ENCODE measurements at regions not wholly inside any gene's neighbourhood (a gene's known extent, or its start where the extent isn't known, plus 50 kb on each side); places are given as distances from the start of the nearest gene placed in this dataset.

DNA sequence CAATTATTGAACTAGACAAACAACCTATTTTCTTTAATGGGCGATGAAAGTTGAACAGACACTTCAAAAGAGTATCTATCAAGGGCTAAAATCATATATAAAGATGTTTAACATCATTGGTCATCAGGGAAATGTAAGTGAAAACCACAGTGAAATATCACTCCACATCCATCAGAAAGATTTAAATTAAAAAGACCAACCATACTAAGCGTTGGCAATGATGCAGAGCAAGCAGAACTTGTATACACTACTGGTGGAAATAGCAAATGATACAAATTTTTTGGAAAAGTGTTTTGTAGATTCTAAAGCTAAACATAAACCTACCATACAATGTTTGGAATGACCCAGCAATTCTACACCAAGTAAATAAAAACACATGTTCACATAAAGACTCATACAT lies 65.9 kb upstream of the THBS1 start:
- ATAC-seq (no peak), DNase-seq (ENCODE audit: low spot score) (no peak)
- Mint-ChIP-seq H3K9me3 (peaks cover 27% of the 10 kb centered on the region), H3K27ac (no peak overlapping the region), H3K27me3 (ENCODE audit: low read depth) (no peaks in the 10 kb centered on the region; the same call in 1 of the 2 replicates), H3K4me3 (no peak overlapping the region), H3K4me1 (no peaks in the 10 kb centered on the region), H3K36me3 (peaks cover 8% of the 10 kb centered on the region; the same call in 1 of the 2 replicates)
- ChIA-PET CTCF (no interaction called here), POLR2A (no interaction called here)
- TF ChIP-seq, protein P1, sequence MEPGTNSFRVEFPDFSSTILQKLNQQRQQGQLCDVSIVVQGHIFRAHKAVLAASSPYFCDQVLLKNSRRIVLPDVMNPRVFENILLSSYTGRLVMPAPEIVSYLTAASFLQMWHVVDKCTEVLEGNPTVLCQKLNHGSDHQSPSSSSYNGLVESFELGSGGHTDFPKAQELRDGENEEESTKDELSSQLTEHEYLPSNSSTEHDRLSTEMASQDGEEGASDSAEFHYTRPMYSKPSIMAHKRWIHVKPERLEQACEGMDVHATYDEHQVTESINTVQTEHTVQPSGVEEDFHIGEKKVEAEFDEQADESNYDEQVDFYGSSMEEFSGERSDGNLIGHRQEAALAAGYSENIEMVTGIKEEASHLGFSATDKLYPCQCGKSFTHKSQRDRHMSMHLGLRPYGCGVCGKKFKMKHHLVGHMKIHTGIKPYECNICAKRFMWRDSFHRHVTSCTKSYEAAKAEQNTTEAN (CRISPR knock-in tag; IDR thresholded peaks at IDR 0.05): no peak
- TF ChIP-seq CREM (CRISPR knock-in tag; IDR thresholded peaks at IDR 0.05) (no peak), ZNF232 (CRISPR knock-in tag; IDR thresholded peaks at IDR 0.05) (no peak), TCF7 (CRISPR knock-in tag; IDR thresholded peaks at IDR 0.05; ENCODE audit: low read depth) (no peak), NR2C2 (CRISPR knock-in tag; IDR thresholded peaks at IDR 0.05) (no peak), NFATC4 (CRISPR knock-in tag; IDR thresholded peaks at IDR 0.05) (no peak), NFE2L1 (CRISPR knock-in tag; IDR thresholded peaks at IDR 0.05) (no peak), FOXJ3 (CRISPR knock-in tag; IDR thresholded peaks at IDR 0.05; ENCODE audit: borderline replicate concordance) (no peak)
- TF ChIP-seq, protein P2, sequence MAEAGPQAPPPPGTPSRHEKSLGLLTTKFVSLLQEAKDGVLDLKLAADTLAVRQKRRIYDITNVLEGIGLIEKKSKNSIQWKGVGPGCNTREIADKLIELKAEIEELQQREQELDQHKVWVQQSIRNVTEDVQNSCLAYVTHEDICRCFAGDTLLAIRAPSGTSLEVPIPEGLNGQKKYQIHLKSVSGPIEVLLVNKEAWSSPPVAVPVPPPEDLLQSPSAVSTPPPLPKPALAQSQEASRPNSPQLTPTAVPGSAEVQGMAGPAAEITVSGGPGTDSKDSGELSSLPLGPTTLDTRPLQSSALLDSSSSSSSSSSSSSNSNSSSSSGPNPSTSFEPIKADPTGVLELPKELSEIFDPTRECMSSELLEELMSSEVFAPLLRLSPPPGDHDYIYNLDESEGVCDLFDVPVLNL (CRISPR knock-in tag; IDR thresholded peaks at IDR 0.05; ENCODE audit: borderline replicate concordance, low read depth): no peak
- TF ChIP-seq, protein P3, sequence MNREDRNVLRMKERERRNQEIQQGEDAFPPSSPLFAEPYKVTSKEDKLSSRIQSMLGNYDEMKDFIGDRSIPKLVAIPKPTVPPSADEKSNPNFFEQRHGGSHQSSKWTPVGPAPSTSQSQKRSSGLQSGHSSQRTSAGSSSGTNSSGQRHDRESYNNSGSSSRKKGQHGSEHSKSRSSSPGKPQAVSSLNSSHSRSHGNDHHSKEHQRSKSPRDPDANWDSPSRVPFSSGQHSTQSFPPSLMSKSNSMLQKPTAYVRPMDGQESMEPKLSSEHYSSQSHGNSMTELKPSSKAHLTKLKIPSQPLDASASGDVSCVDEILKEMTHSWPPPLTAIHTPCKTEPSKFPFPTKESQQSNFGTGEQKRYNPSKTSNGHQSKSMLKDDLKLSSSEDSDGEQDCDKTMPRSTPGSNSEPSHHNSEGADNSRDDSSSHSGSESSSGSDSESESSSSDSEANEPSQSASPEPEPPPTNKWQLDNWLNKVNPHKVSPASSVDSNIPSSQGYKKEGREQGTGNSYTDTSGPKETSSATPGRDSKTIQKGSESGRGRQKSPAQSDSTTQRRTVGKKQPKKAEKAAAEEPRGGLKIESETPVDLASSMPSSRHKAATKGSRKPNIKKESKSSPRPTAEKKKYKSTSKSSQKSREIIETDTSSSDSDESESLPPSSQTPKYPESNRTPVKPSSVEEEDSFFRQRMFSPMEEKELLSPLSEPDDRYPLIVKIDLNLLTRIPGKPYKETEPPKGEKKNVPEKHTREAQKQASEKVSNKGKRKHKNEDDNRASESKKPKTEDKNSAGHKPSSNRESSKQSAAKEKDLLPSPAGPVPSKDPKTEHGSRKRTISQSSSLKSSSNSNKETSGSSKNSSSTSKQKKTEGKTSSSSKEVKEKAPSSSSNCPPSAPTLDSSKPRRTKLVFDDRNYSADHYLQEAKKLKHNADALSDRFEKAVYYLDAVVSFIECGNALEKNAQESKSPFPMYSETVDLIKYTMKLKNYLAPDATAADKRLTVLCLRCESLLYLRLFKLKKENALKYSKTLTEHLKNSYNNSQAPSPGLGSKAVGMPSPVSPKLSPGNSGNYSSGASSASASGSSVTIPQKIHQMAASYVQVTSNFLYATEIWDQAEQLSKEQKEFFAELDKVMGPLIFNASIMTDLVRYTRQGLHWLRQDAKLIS (CRISPR knock-in tag; IDR thresholded peaks at IDR 0.05; ENCODE audit: borderline replicate concordance): no peak
- TF ChIP-seq, protein P4, sequence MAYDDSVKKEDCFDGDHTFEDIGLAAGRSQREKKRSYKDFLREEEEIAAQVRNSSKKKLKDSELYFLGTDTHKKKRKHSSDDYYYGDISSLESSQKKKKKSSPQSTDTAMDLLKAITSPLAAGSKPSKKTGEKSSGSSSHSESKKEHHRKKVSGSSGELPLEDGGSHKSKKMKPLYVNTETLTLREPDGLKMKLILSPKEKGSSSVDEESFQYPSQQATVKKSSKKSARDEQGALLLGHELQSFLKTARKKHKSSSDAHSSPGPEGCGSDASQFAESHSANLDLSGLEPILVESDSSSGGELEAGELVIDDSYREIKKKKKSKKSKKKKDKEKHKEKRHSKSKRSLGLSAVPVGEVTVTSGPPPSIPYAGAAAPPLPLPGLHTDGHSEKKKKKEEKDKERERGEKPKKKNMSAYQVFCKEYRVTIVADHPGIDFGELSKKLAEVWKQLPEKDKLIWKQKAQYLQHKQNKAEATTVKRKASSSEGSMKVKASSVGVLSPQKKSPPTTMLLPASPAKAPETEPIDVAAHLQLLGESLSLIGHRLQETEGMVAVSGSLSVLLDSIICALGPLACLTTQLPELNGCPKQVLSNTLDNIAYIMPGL (CRISPR knock-in tag; IDR thresholded peaks at IDR 0.05): no peak
- TF ChIP-seq, protein P5, sequence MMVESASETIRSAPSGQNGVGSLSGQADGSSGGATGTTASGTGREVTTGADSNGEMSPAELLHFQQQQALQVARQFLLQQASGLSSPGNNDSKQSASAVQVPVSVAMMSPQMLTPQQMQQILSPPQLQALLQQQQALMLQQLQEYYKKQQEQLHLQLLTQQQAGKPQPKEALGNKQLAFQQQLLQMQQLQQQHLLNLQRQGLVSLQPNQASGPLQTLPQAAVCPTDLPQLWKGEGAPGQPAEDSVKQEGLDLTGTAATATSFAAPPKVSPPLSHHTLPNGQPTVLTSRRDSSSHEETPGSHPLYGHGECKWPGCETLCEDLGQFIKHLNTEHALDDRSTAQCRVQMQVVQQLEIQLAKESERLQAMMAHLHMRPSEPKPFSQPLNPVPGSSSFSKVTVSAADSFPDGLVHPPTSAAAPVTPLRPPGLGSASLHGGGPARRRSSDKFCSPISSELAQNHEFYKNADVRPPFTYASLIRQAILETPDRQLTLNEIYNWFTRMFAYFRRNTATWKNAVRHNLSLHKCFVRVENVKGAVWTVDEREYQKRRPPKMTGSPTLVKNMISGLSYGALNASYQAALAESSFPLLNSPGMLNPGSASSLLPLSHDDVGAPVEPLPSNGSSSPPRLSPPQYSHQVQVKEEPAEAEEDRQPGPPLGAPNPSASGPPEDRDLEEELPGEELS (CRISPR knock-in tag; IDR thresholded peaks at IDR 0.05): no peak
- TF ChIP-seq, protein P6, sequence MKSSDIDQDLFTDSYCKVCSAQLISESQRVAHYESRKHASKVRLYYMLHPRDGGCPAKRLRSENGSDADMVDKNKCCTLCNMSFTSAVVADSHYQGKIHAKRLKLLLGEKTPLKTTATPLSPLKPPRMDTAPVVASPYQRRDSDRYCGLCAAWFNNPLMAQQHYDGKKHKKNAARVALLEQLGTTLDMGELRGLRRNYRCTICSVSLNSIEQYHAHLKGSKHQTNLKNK (CRISPR knock-in tag; IDR thresholded peaks at IDR 0.05): no peak
- TF ChIP-seq, protein P7, sequence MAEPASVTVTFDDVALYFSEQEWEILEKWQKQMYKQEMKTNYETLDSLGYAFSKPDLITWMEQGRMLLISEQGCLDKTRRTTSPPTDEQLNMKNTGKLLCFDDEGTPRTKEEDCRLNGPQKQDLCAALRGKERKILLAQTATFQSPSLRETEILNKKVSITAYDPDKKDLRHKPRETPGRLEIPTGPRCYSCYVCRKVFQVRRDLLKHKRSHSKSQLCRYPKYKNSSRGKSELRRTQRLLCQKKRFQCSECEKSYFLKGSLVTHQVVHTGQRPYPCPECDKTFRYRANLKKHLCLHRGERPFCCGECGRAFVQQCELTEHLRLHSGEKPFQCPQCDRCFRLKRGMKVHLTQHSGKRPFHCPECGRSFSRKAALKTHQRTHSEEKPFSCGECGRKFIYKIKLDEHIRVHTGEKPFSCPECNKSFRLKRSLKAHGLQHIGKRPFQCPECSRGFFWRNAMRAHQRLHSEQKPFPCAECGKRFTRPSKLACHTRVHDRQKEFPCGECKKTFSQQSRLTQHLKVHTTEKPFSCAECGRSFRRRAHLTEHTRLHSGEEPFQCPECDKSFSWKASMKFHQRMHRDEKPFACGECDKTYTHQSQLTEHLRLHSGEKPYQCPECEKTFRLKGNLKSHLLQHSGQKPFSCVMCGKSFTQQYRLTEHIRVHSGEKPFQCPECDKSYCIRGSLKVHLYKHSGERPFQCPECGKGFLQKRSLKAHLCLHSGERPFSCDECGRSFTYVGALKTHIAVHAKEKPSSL (CRISPR knock-in tag; conservative IDR thresholded peaks at IDR 0.05): no peak
- TF ChIP-seq, protein P8, sequence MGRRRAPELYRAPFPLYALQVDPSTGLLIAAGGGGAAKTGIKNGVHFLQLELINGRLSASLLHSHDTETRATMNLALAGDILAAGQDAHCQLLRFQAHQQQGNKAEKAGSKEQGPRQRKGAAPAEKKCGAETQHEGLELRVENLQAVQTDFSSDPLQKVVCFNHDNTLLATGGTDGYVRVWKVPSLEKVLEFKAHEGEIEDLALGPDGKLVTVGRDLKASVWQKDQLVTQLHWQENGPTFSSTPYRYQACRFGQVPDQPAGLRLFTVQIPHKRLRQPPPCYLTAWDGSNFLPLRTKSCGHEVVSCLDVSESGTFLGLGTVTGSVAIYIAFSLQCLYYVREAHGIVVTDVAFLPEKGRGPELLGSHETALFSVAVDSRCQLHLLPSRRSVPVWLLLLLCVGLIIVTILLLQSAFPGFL (CRISPR knock-in tag; IDR thresholded peaks at IDR 0.05; ENCODE audit: borderline replicate concordance): no peak
